NCI-H2107 treated with DMSO at 0.1 percent for 48 hours (cell line): ENCODE measurements at regions not wholly inside any gene's neighbourhood (a gene's known extent, or its start where the extent isn't known, plus 50 kb on each side); places are given as distances from the start of the nearest gene placed in this dataset.

Experiments used
- DNase-seq: peaks from one replicate; lab custom pipeline; 2025; ENCODE audit not compliant: unreplicated experiment; lab: John Stamatoyannopoulos, UW

DNA sequence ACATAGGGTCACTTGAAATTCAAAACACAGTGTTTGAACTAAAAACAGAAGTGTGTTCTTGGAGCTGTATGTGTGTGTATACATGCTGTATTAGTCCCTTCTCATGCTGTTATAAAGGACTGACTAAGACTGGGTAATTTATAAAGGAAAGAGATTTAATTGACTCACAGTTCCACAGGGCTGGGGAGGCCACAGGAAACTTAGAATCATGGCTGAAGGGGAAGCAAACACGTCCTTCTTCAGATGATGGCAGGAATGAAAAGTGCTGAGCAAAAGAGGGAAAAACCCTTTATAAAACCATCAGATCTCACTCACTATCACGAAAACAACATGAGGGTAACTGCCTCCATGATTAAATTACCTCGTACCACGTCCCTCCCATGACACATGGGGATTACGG is 224.1 kb downstream of the BCAT1 start:
- DNase-seq, result no peak

DNA sequence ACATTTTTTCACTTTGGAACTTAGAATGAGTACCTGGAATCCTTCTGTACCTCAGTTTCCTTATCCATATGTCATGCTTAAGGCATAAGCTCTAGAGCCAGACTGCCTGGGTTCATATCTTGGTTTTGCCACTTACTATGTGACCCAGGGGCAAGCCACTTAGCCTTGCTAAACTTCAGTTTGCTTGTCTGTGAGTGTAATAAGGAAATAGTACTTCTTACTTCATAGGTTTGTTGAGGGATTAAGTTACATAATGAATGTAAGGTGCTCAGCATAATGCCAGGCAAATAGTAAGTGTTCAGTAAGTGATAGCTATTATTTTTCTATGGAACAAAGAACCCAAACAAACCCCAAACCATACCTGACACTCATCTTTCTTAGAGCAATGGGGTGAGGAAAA is 225.1 kb downstream of the BCAT1 start:
- no peak for DNase-seq

DNA sequence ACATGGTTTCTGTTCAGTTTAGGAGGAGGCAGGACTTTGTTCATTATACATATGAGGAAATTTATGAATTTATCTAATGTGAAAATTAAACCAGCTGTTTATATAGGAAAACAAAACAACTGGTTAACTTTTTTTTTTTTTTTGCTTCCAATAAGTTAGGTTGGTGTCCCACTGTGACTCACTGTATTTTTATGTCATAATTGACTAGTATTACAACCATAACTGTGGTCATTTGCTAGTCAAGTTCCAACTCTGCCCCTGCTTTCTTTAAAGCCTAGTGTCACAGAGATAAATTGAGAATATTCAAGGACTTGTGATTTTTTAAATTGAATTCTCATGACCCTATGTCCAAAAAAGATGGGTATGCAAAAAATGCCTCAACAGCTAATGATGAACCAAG is 227.7 kb downstream of the BCAT1 start:
- no peak for DNase-seq

DNA sequence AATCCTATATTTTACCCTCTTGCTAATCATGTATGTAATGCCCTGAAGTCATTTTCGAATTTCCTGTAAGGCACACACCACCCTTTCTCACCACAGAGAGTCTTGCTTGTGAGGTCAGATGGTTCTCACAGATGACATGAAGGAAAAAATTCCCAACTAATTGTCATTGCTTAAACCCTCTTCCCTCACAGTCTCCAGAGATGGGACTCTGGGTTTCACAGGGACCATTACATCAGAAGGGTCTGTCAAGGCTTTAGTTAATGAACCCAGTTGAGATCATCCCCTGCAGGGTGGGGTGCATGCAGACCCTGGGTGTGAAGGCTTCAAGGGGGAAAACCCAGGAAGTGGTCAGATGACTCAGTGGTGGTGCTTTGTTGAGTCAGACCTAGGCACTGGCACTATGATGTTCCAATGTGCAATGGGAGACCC is 229.6 kb downstream of the BCAT1 start:
- DNase-seq, result no peak

GRCh38 chr12:24718617-24719016 is 230.3 kb downstream of the BCAT1 start:
- DNase-seq, result no peak

DNA sequence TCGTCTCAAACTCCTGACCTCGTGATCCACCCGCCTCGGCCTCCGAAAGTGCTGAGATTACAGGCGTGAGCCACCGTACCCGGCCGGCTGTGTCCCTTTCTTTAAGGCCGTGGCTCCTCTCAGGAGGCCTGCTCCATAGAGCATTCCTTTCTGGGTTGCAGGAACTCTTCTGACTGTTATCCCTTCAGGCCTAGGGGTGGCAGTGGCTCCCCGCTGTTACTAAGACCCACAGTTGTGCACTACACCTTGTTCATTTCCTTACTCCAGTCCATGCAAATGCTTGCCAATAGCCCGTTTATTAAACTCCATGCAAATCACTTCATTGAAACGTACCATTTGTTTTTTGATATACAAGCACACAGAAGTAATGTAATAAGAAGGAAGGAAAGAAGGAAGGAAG is 234.7 kb downstream of the BCAT1 start:
- no peak for DNase-seq

DNA sequence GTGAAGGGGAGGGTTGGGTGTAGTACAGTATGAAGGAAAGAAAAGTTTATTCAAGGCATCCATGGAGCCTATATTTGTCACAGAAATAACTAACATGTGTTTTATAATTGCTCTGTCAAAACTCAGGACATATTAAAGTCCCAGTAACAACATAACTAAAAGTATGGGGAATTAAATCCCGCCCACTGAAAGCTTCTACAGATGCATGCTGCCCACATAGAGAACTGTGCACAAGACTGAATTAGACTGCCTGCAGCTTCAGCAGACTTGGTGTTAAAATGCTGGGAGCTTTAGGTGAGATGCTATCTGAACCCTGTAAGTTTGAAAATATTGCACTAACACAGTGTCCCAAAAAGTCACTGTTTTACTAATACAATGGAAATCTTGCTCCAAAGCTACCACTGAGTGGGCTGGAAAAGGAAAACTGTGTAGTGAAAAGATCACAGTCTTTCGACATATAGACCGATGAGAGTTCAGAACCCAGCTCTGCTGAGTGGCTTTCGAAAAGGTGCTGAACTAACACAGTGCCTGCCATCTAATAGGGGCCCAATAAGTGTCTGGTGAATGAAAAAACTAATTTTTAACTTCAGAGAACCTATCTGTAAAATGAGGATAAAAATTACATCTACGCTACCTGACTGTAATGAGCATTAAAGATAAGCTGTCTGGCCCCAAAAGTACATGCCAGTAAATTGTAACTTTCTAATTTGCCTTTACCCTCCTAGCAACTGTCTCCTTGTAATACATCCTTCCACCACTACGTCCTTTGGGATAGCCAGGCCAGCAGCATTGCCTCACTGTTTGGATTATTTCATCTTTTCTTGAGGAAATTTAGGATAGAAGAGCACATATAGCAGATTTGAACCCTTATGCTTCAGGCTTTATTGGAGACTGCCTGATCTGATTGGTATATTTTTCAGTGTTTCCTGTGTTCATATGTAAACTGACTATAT is 237.6 kb downstream of the BCAT1 start:
- no peak for DNase-seq

DNA sequence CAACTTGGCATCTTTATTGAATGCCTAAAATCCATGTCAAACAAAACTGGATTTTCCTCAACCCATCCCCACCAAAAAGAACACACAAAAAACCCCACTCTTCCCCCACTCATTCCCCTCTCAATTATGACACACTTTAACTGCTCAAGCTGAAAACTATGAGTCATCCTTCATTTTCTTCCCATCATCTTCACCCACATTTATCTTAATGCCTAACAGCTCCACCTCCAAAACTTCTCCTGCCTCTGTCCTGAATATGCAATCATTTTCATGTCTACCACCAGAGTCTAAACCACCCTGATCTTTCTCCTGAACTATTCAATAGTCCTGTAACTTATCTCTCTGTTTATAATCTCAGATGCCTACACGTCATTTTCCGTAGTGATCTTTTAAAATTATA is 239.7 kb downstream of the BCAT1 start:
- DNase-seq, result no peak

DNA sequence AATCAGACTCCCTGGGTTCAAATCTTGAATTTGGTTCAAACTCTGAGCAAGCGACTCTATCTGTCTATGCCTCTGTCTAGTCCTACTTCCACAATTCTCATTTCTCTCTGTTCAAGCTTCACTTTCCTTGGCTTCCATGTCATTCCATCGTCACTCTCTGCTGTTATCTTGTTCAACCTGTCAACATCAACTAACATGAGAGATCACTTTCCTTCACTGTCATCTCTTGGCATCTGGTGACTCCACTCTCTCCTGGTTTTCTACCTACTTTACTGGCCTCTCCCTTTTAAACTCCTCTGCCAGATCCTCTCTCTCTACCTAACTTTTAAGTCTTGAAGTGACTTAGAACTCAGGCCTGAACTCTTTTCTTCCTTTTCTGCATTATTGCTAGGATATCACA is 240.2 kb downstream of the BCAT1 start:
- DNase-seq, result no peak

DNA sequence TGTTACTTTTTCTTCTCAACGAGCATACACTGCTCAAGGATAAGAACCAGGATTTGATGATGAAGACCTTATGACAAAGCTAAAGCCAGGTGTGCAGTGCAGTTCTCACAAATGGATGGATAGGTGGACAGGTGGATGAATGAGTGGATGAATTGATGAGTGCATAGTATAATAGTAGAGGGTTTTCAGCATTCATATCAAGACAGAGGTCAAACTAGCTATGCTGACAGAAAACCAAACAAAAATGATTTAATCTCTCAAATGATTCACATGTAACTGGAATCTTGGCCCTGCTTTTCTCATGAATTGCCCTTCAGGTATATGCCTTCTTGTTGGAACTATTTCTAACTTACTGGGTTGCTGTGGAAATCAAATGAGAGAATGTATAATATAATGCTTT is 240.9 kb downstream of the BCAT1 start:
- no peak for DNase-seq

- DNase-seq, result no peak
Measured at GRCh38 chr12:24707334-24707733, 241.6 kb downstream of the BCAT1 start.

GRCh38 chr12:24705741-24706358 is 243.1 kb downstream of the BCAT1 start:
- no peak for DNase-seq

GRCh38 chr12:24705216-24705615 is 243.7 kb downstream of the BCAT1 start:
- DNase-seq, result no peak

- no peak for DNase-seq
Measured at GRCh38 chr12:24701343-24701742, 247.6 kb downstream of the BCAT1 start.

DNA sequence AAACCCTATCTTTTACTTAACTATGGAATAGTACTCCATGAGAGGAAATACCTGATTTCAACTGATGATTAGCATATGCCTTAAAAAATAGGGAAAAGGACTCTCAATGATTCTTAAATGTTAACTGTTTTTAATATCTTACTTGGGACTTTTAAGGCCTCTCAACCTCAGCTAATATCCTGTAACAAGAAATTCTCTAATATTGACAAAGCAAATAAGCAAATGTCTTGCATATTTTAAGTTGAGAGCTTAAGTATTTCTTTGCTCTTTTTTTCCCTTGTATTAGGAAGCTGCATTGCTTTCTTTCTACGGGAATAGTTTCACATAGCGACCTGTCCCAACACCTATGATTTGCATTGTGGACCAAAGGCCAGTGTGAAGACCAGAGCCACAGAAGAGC is 249.9 kb downstream of the BCAT1 start:
- DNase-seq, result no peak

DNA sequence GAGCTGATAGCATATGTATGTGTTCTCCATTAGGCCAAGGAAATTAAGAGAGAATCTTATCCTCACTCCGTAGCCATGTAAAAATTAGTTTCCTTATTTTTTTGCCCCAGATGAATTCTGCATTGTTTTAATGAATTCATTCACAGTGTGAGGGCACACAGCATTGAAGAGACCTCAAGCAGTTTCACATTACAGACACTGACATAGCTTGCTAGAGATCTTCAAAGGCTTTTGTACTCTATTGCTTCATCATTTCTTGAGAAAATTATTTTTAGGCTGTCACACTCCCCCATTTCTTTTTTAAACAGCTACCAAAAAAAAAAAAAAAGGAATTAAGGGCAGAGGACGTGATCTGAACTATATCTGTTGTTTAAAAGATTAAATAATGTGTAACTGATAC is 251.1 kb downstream of the BCAT1 start:
- DNase-seq, result no peak

GRCh38 chr12:24697295-24697694 is 251.6 kb downstream of the BCAT1 start:
- DNase-seq, result no peak

DNA sequence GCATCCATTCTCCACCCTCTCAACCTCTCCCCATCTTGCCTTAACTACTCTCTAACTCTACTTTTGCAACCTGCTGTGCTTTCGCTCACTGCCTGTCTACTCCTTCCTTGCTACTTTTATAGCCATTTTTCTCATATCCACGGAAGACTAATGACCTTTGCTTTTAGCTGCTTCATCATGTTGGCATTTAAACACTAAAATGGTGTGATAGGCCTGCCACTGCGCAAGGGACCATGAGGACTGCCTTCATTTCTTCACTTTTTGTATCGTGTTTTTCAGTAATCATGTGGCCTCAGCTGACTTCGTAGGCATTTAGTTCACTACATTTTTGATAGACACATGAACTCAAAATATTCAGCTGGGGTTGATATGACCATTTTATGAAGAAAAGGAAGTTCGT is 252.1 kb downstream of the BCAT1 start:
- DNase-seq, result no peak

DNA sequence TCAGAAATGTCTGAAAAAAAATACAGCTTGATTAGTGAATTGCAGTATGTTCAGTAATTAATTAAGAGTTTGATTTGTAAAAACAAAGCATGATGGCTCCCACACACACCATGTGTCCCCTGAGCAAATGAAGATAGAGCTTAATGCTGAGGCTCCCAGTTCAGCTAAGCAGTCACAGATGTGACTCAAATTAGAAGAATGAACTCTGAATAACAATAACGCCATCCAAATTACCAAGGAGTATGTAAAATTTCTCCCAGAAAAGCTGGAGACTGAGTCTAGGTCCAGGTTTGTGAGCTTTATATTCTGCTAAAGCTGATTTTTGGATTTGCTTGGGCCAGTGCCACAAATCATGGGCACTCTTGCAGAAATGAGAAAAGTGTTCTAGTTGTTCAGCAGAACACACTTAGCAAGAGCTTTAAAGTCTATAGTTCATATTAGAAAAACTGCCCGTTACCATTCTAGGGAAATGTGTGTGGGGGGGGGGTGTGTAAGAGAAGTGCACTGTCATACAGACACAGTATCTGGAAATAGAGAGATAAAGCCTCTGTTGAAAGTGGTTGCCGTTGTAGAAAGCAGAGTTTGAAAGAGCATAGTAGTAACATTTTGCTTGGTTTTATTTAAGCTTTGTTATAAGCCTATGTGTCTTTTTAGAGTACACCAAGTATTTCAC is 253.1 kb downstream of the BCAT1 start:
- no peak for DNase-seq

DNA sequence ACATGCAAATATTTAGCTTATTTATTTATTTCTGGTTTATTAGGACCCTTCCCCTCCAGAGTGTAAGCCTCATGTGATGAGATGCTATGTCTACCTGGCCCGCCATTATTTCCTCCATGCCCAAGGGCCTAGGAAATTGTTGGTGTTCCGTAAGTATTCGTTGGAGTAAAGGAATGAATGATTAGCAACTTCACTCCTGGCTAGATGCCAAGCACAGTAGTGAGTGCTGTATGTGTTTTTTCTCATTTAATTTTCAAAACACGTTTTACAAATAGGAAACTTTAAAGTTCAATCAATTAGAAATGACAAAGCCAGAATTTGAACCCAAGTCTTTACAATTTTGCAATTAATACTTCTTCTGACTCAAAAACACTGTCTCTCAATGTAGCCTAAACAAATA is 253.8 kb downstream of the BCAT1 start:
- no peak for DNase-seq

DNA sequence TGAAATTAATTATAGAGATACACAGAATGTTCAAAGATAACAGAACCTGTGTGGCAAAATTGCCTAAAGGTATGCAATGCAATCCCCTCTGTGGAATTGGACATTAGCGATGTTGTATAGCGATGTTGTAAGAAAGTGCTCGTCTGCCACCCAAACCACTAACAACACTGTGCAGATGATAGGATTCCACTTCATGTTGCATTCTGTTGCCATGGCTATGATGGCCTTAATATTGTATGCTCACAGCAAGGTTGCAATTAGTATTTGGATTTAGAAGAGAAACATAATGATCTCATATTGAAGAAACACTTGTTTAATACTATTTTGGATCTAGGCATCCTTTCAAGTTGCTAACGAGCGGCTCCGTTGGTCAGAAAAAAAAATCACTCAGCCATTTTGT is 260.3 kb downstream of the BCAT1 start:
- DNase-seq, result no peak

GRCh38 chr12:24681570-24681969 is 267.3 kb downstream of the BCAT1 start:
- DNase-seq, result no peak
